ENCODE measurements at regions not wholly inside any gene's neighbourhood (a gene's known extent, or its start where the extent isn't known, plus 50 kb on each side); places are given as distances from the start of the nearest gene placed in this dataset.
"Not testable (repeated sequence)": the region's sequence is repeated elsewhere in the genome, so short reads cannot be mapped to it uniquely, and the experiment has no call there.

- CTCF ChIA-PET, result interaction anchor here (0.8 kb wide), 1 partner anchor 128 kb away, joined by 3 read pairs; no protein-coding TSS in a partner anchor
- POLR2A ChIA-PET (ENCODE audit: low non-redundant PET), result no interaction called here
- H3K27ac ChIP-seq, result no peak overlapping the region
- no peak for DNase-seq (ENCODE audit: low spot score)
- no peak for TF ChIP-seq CTCF (conservative IDR thresholded peaks at IDR 0.05; ENCODE audit: low read depth)
These were observed 135.2 kb downstream of the INHBA start for GRCh38 chr7:41567731-41568114.

- no peak for DNase-seq (ENCODE audit: low spot score)
- CTCF ChIA-PET, result no interaction called here
- POLR2A ChIA-PET (ENCODE audit: low non-redundant PET), result no interaction called here
- no peak overlapping the region for H3K27ac ChIP-seq
- no peak for TF ChIP-seq CTCF (conservative IDR thresholded peaks at IDR 0.05; ENCODE audit: low read depth)
These were observed 135.7 kb downstream of the INHBA start for GRCh38 chr7:41567031-41567730.

- no peak overlapping the region for H3K27ac ChIP-seq
- no peak for TF ChIP-seq CTCF (conservative IDR thresholded peaks at IDR 0.05; ENCODE audit: low read depth)
- ChIA-PET POLR2A (ENCODE audit: low non-redundant PET) (no interaction called here), CTCF (no interaction called here)
- no peak for DNase-seq (ENCODE audit: low spot score)
These were observed 136.3 kb downstream of the INHBA start for GRCh38 chr7:41566581-41566980.

GRCh38 chr7:41565655-41566054 lies 137.2 kb downstream of the INHBA start:
- ChIA-PET POLR2A (ENCODE audit: low non-redundant PET) (no interaction called here), CTCF (interaction anchor here (0.6 kb wide), 1 partner anchor 142 kb away, joined by 4 read pairs; no protein-coding TSS in a partner anchor)
- no peak for DNase-seq (ENCODE audit: low spot score)
- H3K27ac ChIP-seq, result no peak overlapping the region
- TF ChIP-seq CTCF (conservative IDR thresholded peaks at IDR 0.05; ENCODE audit: low read depth), result no peak

- no peak overlapping the region for H3K27ac ChIP-seq
- no peak for DNase-seq (ENCODE audit: low spot score)
- ChIA-PET POLR2A (ENCODE audit: low non-redundant PET) (no interaction called here), CTCF (interaction anchor here (0.7 kb wide), 1 partner anchor 110 kb away, joined by 5 read pairs; no protein-coding TSS in a partner anchor)
- TF ChIP-seq CTCF (conservative IDR thresholded peaks at IDR 0.05; ENCODE audit: low read depth), result no peak
These were observed 143.5 kb downstream of the INHBA start for GRCh38 chr7:41559426-41559825.

GRCh38 chr7:41554481-41554880 lies 148.4 kb downstream of the INHBA start:
- no peak for DNase-seq (ENCODE audit: low spot score)
- H3K27ac ChIP-seq, result no peak overlapping the region
- POLR2A ChIA-PET (ENCODE audit: low non-redundant PET), result no interaction called here
- TF ChIP-seq CTCF (conservative IDR thresholded peaks at IDR 0.05; ENCODE audit: low read depth), result no peak
- CTCF ChIA-PET, result interaction anchor here (0.5 to 0.6 kb wide), 2 partner anchors 22 to 1539 kb away, joined by 3 read pairs; no protein-coding TSS in a partner anchor

GRCh38 chr7:41550046-41550445 lies 152.8 kb downstream of the INHBA start:
- DNase-seq (ENCODE audit: low spot score); CTCF ChIA-PET; POLR2A ChIA-PET (ENCODE audit: low non-redundant PET); H3K27ac ChIP-seq: not testable (repeated sequence)
